ENCODE measurements at regions not wholly inside any gene's neighbourhood (a gene's known extent, or its start where the extent isn't known, plus 50 kb on each side); places are given as distances from the start of the nearest gene placed in this dataset.

- intact Hi-C loops (cut with DNase I), result loop anchor here (5.0 kb wide), 1 partner anchor 290 kb away; no protein-coding TSS in a partner anchor
- peak in 1 of 10 donors; percentile 72 for DNase-seq
Observed at GRCh38 chr18:76687304-76687962, 134.9 kb upstream of the ZNF236 start.

DNA sequence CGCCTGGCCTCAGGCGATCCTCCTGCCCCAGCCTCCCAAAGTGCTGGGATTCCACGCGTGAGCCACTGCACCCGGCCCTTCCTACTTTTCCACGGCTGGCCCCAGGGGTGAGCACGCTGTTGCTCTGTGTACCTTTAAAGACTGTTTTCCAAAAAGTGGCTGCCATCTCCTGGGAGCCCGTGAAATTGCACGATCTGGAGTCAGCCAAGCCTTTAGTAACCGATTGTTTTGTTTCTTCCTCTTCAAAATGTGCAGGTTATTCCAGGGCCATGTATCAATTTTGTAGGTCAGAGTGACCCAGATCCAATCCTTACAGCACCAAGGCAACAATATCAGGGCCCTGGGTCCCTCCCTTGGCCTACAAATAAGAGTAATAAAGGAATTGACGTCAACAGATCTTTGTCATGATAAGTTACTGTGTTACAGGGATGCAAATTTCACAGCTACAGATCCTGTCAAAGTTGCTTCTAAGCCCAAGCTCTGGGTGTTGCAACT lies 135.6 kb upstream of the ZNF236 start:
- intact Hi-C loops (cut with DNase I), result loop anchor here (5.0 kb wide), 1 partner anchor 289 kb away; no protein-coding TSS in a partner anchor

DNA sequence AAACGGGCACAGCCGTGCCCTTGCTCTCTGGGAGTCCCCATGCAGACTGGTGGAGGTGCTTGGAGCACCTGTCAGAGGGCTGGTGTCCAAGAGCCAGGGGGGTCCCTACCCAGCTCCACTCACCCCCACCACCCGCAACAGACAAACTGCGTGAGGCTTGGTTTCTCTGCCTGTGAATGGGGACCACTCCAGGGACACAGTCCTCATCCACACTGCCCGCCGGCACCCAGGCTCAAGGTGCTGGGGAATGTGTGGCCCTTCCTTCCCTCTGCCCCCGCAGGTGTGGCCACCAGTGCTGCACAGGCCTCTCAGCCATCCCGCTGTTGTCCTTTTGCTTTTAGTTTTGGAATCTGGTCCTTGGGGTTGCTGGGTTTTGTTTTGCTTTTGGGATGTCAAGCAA lies 136.5 kb upstream of the ZNF236 start:
- intact Hi-C loops (cut with DNase I), result loop anchor here (5.0 kb wide), 1 partner anchor 289 kb away; no protein-coding TSS in a partner anchor
- DNase-seq, result peak in 1 of 10 donors; percentile 52

More for the DNA sequence above, 135.6 kb upstream of the ZNF236 start:
- peak in 8 of 10 donors; percentile 32 to 88 (median 50) for DNase-seq

DNA sequence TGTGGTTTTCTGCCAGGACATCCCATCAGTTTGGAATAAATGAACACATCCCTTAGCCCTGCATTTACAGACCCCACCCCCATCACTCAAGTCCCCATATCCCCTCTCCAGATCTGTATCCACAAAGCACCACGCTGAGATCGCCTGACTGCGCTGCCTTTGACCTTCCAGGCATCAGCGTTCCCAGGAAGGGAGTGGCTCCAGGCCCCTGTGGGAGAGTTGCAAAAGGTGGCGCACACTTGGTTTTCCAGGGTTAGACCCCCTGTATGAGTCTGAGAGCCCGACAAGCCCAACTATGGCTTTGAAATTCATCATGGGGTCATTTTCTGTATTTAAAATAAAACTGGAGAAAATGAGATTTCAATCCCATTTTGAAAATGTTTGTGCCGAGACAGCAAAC lies 137.0 kb upstream of the ZNF236 start:
- intact Hi-C loops (cut with DNase I), result loop anchor here (5.0 kb wide), 1 partner anchor 288 kb away; no protein-coding TSS in a partner anchor
- peak in 1 of 10 donors; percentile 57 for DNase-seq

DNA sequence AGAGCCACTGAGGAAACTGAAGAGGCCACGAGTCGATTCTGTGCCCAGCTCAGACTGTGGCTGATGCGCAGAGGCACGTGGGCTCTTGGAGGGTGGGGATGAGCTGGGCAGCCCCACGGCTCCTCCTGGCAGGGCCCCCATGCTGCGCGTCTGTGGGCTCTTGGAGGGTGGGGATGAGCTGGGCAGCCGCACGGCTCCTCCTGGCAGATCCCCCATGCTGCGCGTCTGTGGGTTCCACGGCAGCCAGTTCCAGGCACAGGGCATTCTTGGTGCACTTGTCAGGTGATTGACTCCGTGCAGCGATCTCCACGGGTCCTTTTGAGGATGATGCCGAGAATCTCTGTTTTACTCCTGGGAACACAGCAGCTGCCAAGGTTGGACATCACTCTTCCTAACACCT lies 138.1 kb upstream of the ZNF236 start:
- peak in 1 of 10 donors; percentile 67 for DNase-seq
- intact Hi-C loops (cut with DNase I), result no loop called here

DNA sequence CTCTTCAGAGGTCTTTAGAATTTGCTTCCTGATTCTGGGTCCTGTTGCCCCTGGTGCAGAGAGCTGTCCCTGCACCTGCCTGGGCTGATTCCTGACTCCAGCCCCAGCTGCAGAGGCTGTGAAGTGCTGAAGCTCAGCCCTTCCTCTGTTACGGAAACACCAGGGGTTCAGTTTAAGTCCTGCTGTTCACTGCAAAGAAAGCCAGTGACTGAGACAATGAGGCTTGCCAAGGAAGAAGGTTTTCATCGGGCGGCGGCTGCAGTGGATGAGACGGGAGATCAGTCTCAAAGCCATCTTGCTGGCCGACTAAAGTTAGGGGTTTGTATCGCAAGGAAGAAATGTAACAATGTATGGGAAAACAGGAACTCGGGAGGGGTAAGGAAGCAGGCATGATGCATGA lies 142.4 kb upstream of the ZNF236 start:
- intact Hi-C loops (cut with DNase I), result no loop called here
- no peak for DNase-seq

DNA sequence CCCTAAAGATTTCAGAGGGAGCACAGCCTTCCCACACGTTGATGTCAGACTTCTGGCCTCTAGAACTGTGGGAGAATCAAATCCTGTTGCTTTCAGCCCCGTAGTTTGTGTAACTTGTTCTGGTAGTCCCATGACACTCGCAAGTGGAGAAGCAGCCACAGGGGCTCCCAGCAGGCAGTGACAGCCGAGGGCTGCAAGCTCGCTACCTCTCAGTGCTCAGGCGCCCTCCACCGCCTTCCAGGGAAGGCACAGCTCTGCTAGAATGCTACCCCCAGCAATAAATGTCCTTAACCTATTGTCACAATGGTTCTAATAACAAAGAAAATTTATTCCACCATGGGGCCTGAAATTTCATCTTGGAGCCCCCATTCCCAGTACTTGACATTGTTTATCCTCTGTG lies 143.1 kb upstream of the ZNF236 start:
- intact Hi-C loops (cut with DNase I), result no loop called here
- no peak for DNase-seq

DNA sequence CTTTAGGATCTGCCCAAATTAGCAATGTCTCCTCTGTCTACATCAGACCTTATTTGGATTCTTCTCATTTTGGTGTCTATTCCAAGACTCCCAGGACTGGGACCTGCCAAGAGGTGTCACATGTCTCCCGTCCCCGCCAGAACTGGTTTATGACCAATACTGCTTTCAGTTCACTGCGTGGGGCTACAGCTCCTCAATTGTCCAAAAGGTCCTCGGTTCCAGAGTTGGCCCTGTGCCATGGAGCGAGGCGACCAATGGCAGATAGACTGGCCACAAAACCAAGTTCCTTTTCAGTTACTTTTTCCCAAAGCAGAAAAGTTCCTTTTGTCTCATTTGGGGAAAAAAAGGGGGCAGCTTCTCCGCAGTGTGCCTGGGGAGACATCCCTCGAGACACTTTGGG lies 144.1 kb upstream of the ZNF236 start:
- DNase-seq, result peak; percentile 21 to 92 (median 66)
- intact Hi-C loops (cut with DNase I), result no loop called here

GRCh38 chr18:76674596-76674995 lies 147.8 kb upstream of the ZNF236 start:
- intact Hi-C loops (cut with DNase I), result no loop called here

GRCh38 chr18:76673281-76674185 lies 148.8 kb upstream of the ZNF236 start:
- intact Hi-C loops (cut with DNase I), result no loop called here

More at GRCh38 chr18:76674596-76674995, 147.8 kb upstream of the ZNF236 start:
- peak in 1 of 10 donors; percentile 55 for DNase-seq

GRCh38 chr18:76672627-76673026 lies 149.7 kb upstream of the ZNF236 start:
- peak in 1 of 10 donors; percentile 35 for DNase-seq
- intact Hi-C loops (cut with DNase I), result no loop called here

More at GRCh38 chr18:76673281-76674185, 148.8 kb upstream of the ZNF236 start:
- peak in 1 of 10 donors; percentile 38 for DNase-seq

DNA sequence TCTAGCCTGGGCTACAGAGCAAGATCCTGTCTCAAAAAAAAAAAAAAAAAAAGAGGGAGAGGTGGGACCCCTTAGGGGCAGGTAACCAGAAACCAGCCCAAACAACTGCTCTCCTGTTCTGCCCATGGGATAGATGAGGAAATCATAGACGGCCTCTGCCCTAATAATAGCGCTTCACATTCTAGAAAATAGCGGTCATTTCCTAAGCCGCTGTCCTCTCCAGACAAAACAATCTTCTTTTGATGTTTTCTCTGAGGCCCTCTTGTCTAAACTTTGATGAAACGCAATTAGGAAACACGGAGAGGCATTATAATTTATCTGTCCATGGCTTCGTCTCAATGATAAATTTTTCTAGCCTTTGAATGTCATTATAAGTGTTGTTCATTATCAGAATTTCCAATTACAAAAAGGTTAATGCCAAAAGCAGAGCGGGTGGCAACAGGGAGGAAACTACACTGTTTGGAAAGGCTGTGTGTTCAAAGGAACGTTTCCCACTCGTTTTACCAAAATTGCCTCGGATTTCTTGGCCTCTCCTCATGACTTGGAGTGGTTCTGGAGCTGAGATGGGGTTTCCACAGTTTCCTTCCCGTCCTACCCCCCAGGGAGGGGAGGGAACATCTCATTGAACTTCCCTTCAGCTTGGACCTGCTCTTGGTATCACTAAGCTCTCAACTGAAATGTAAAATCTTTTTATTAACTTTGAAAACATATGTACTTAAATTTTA lies 151.6 kb upstream of the ZNF236 start:
- intact Hi-C loops (cut with DNase I), result no loop called here
- no peak for DNase-seq

- intact Hi-C loops (cut with DNase I), result no loop called here
- DNase-seq, result peak in 1 of 10 donors; percentile 29
Observed at GRCh38 chr18:76668546-76668945, 153.8 kb upstream of the ZNF236 start.

DNA sequence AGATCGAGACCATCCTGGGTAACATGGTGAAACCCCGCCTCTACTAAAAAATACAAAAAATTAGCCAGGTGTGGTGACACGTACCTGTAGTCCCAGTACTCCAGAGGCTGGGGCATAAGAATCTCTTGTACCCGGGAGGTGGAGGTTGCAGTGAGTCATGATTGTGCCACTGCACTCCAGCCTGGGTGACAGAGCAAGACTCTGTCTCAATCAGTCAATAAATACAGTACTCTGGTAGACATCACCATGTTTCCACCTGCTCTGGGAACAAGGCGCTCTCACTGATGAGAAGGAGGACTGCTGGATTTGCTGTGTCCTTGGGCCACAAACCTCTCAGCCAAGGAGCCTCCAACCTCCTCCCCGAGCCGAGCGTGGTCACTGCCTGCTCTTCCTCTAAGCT lies 154.2 kb upstream of the ZNF236 start:
- intact Hi-C loops (cut with DNase I), result no loop called here
- no peak for DNase-seq

GRCh38 chr18:76667603-76668002 lies 154.8 kb upstream of the ZNF236 start:
- intact Hi-C loops (cut with DNase I), result no loop called here
- peak in 1 of 10 donors; percentile 41 for DNase-seq

- no peak for DNase-seq
- intact Hi-C loops (cut with DNase I), result no loop called here
Observed at GRCh38 chr18:76662626-76663025, 159.7 kb upstream of the ZNF236 start.

DNA sequence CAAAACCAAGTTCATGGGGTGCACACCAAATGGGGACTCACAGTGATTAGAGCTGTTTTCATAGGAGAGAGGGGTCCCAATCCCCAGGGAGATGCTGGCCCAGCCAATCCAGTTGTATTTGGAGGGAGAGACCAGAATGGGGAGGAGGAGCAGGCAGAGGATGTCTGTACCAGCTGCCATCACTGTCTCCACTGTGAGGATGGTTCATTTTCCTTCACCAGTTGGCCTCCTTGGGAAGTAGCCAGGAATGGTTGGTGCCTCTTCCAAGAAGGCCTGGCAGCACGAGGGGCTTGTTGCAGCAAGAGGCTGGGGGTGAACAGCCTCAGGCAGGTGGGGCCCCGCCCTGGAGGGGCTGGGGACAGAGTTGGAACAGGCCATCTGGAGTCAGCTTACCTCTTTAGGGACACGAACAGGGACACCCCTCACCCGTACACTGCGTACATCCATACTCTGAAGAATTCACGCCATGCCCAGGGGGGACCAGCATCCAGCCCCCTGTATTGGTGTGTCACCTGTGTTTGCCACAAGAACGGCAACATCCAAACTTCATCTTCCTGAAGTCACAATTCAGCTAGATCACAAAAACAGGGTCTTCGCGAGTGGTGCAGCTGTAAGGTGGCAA lies 161.7 kb upstream of the ZNF236 start:
- DNase-seq, result peak in 1 of 10 donors; percentile 31
- intact Hi-C loops (cut with DNase I), result no loop called here

DNA sequence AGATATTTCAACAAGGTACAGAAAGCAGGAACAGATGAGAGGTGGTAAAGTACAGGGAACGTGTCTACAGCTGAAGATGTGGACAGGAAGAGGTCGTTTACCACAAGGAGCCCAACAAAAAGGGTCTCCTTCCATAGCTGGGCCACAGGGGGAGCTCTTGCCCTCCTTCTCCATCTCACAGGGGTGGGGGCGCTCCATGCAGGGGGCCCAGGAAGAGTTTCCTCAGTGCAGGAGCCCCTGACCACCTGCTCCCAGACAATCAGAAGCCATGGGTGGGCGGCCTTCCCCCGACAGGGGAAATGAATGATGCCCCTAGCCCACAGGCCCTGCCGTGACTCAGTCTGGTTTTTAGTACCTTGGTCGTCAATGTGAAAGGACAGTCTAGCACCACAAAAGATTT lies 163.6 kb upstream of the ZNF516 start:
- DNase-seq, result no peak
- intact Hi-C loops (cut with DNase I), result no loop called here

DNA sequence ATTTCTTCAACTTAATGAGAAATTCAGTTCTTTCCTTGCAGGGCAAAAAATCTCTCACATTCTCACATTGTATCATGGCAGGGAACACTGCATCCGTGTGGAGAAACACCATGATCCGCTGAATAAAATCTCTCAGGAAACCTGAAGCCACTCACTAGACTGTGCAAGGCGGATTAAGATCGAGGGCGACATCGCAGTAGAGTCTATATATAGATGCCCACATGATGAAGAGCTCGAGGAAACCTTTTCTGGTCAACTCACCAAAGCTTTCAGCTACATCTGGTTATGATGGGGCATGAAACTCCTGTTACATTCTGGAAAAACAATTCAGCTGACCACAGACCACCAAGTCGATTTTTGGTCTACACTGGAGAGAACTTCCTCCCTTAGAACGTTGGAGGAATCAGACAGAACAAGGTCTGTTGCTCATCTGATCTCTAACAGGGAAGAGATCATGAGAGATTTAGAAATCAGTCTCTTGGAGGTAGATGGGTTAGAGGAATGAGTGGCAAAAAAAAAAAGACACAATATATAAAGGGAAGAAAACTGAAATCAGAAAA lies 162.9 kb upstream of the ZNF516 start:
- no peak for DNase-seq
- intact Hi-C loops (cut with DNase I), result no loop called here

All from posterior cingulate gyrus (tissue), 11 donors.